ENCODE measurements at regions not wholly inside any gene's neighbourhood (a gene's known extent, or its start where the extent isn't known, plus 50 kb on each side); places are given as distances from the start of the nearest gene placed in this dataset.
"Not testable (repeated sequence)": the region's sequence is repeated elsewhere in the genome, so short reads cannot be mapped to it uniquely, and the experiment has no call there.

- not testable (repeated sequence) for TF ChIP-seq POLR2AphosphoS5, POLR2A, CTCF, EP300 (IDR thresholded peaks at IDR 0.05)
Observed at GRCh38 chr10:21418981-21419576, 106.4 kb downstream of the SKIDA1 start.
